HG03460 (cell line): ENCODE measurements at regions not wholly inside any gene's neighbourhood (a gene's known extent, or its start where the extent isn't known, plus 50 kb on each side); places are given as distances from the start of the nearest gene placed in this dataset.
"Not testable (repeated sequence)": the region's sequence is repeated elsewhere in the genome, so short reads cannot be mapped to it uniquely, and the experiment has no call there.

Experiments used
- ATAC-seq: cut with Tn5 transposase; IDR thresholded peaks from one replicate; pipeline ENCODE4 v1.9.1; 2021; ENCODE audit not compliant: unreplicated experiment

DNA sequence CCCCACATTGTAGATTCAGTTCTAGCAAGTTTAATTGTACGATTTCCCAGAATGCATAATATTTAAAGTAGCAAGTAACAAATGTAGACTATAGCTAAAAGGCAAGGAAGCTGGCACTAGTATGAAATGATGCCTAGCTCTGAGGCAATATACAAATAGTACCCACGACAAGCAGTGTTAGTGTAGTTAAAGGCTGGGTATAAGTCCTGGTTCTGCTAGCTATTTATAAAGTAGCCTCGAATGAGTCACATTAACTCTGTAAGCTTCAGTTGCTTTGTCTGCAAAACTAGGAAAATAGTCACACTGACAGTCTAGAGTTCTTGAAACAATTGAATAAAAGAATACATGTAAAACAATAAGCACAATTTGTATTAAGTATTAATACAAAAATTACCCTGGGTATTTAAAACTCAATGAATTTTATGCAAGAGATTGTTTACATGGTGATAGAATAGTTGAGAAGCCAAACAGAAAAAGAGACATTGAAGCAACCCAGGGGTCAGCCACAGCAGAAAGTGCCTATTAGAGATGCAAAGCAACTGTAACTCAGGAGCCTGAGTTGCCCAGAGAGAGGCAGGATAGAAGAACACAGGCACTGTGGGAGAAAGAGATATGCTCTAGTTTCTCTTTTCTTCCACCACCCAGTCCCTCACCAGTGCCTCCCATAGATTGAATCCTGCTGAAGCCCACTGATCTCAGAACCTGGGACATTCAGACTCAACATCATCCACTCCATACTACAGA lies 949.0 kb downstream of the C4orf33 start:
- no peak for ATAC-seq

DNA sequence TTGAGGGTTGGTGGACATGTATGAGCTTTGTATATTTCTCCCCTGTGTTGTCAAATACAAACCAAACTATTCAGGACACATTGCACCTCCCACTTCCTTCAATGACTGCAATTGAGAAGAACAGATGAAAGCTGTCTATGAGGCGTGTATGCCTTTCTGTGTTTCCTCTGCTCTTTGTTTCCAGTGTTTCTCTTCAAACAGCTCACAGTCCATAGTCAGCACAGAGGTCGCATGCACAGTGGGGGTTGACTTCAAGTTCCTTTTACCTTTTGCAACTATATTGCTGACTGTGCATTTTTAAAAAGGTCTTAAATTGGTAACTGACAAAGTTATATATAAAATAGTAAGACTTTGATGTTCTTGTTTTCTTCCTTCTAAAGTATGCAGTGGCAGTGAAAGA lies 957.8 kb downstream of the C4orf33 start:
- no peak for ATAC-seq

DNA sequence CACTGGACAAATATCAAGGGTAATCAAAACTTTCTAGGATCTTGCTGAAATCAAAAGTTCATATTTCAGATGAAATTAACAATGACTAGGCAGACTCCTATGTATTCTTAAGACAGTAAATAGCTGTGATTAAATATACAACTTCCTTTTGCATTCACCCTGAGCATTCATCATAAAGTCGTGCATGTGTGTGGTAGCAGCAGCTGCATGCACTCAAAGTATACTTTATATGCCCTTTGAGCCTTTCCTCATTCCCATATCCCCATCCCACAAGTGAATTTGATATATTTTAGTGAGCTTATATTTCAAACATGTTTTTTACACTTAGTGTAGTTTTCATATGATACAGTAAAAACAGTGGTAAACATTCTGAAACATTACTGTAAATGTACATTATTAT lies 959.0 kb downstream of the C4orf33 start:
- no peak for ATAC-seq

DNA sequence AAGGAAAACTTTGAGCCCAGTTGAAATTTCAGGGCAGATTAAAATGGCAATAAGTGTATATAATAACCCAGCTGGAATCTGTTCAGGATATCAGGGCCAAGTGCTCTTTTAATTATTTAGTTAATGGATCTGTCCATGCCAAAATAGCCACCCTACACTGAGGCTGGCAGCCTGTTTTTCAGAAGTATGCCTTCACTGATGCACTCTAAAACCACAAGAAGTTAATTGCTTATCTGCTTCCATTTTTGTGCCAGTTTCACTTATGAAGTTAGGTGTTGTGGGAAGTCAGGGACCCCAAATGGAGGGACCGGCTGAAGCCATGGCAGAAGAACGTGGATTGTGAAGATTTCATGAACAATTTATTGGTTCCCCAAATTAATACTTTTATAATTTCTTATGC lies 960.3 kb downstream of the C4orf33 start:
- ATAC-seq: no peak

DNA sequence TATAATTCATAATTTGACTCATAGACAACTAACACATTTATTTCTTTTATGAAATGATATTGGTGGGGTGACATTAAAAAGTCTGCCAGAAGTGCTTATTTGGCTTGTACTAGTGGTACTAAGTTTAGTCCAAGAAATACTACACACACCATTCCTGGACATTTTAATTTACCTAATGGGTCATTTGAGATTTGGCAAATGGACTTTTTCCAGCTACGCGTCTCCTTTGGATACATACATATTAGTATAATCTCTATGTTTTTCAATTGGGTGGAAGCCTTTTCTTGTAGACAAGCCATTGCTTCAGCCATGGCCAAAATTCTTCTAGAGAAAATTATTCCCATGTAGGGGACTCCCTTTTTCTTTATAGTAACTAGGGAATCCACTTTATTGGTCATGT lies 968.5 kb downstream of the C4orf33 start:
- ATAC-seq: no peak

DNA sequence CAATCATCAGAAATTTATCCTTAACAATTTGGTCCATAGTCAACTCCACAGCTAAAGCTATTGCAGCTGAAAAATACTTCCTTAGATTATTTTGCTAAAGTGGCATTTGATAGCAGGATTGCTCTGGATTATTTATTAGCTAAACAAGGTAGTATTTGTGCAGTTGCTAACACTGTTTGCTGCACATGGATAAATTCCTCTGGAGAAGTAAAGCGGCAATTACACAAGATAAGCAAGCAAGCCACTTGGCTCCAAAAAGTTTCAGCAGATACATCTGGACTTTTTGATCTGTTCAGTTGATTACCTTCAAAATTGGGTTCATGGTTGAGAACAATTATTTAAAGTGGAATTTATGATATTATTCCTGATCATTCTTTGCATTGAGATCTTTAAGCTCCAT lies 971.5 kb downstream of the C4orf33 start:
- ATAC-seq: no peak

DNA sequence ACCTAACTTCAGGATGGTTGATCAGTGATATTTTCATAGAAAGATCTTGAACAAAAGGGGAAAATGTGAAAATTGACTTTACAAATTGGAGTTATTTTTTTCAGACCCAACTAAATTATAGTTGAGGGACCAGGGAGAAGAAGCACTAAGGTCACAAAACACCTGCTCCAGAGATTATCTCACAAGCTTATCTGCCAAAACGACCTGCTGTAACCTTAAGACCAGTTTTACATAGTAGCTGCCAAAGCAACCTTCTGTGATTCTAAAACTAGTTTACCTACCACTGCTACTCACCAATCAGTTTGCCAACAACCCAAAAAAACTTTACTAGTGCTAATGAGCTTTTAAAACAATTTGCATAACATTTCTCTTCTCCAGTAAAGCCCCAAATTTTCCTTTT lies 972.1 kb downstream of the C4orf33 start:
- ATAC-seq: no peak

DNA sequence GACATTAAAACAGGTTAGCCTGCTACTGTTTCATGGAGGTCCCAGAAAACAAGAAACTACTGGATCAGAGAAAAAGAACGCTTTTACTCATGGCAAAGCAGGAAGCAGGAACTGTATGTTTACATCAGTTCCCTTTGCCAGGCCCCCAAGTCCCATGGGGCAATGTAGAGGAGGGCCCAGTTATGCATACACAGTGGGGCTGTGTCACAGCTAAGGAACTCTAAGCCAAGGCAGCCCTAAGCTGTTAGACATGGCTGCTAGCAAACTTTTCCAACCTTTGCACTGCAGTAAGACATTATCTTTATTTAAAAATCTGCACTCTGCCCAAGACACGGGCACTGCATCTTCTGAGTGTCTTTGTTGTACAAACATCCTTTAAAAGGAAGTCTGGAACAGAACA lies 975.8 kb downstream of the C4orf33 start:
- no peak for ATAC-seq

DNA sequence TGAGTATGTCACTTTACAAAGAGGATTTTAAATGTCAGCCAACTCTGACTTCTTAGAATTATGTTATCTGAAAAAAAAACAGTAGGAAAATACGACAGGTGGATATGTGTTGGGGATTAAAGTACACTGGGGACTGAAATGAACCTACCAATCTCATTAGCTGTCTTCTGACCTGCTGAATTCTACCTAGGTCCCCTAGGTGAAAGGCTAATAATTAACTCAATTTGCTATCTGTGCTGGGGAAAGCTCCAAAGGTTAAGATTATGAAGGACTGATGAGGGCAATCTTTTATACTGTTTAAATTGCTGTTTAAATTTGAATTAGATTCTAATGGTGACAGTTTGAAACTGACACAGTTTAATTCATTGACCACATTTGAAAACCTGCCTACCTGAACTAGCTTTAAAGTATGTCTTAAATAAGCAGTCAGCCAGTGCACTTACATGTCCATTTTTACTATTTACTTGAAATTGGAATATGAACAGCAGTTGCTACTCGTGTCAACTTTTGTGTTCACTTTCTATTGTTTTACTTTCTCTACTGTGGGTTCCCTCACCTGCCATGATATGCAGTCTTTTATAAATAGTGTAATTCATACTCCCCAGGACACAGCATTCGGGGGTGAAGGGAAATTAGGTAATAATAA lies 977.3 kb downstream of the C4orf33 start:
- no peak for ATAC-seq

DNA sequence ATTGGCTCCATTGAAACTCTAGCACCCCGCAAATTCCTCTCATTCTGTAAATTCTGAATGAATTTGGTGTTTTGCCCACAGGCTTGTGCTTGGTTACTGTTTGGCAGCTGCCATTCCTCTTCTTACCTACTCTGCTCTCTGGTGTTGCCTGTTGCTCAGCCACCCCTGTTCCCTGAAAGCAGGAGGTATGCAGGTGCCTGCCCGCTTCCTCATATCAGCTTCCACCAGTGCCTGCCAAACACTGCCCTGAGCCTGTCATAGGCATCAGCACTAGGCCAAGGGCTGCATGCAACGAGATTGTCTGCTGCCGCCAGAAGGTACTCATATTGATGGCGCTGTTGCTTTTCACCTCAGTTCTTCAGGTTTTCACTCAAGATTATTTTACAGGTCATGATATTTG lies 978.1 kb downstream of the C4orf33 start:
- ATAC-seq: no peak

DNA sequence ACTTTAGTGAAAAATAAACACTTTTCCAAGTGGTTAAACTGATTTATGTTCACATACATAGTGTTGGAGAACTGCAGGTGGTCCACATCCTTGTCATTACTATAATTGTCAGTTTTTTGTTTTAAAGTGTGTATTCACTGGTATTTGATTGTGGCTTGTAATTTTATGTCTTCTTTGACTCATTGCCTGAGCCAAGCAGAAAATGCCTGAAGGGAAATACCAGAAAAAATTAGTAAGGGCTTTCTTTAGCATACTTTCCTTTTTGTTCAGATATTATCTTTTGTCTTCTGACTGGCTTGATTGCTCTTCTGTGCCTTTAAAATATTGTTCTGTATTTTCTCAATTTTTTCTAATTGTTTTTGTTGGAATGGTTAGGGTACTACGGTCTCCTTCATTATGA lies 981.3 kb downstream of the C4orf33 start:
- no peak for ATAC-seq

DNA sequence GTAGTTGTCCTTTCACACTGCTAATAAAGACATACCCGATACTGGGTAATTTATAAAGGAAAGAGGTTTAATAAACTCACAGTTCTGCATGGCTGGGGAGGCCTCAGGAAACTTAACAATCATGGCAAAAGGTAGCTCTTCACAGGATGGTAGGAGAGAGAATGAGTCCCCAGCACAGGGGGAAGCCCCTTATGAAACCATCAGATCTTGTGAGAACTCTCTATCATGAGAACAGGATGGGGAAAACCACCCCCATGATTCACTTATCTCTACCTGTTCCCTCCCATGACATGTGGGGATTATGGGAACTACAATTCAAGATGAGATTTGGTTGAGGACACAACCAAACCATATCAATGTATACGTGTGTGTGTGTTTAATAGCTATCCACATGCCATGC lies 983.1 kb downstream of the C4orf33 start:
- ATAC-seq: not testable (repeated sequence)

DNA sequence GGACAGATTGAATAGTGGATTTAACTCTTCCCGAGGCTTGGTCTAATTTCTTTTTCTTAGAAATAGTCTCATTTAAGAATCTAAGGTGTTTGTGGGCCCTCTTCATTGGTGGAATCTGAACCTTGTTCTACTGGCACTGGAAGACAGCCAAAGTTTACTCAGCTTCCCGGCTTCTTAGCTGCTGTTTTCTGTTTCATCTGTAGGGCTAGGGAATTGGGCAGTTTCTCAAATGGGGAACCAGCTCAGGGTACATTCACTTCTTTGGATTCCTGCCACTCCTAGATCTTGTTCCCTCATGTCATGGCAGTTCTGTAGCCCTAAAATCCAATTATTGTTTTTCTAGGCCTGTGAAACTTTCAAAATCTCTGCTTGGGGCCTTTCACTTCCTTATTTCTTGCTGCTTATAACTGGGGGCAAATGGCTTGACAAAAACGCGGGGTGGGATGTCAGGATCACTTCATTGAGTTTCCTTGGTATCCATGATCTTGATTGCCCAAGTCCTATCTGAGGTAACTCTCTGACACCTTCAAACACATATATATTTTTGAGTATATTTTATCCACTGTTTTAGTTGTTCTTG lies 985.0 kb downstream of the C4orf33 start:
- ATAC-seq: no peak

DNA sequence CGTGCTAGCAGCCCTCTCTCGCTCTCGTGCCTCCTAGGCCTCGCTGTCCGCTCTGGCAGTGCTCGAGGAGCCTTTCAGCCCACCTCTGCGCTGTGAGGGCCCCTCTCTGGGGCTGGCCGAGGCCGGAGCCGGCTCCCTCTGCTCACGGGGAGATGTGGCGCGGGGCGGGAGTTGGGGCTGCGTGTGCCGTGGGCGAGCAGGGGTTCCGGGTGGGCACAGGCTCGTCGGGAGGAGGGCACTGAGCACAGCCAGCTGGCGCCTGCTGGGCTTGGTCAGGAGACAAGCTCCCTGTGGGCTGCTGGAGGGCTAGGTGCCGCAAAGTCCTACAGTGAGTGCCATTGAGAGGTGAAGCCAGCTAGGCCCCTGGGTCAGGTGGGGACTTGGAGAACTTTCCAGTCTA lies 994.5 kb downstream of the C4orf33 start:
- ATAC-seq: no peak

DNA sequence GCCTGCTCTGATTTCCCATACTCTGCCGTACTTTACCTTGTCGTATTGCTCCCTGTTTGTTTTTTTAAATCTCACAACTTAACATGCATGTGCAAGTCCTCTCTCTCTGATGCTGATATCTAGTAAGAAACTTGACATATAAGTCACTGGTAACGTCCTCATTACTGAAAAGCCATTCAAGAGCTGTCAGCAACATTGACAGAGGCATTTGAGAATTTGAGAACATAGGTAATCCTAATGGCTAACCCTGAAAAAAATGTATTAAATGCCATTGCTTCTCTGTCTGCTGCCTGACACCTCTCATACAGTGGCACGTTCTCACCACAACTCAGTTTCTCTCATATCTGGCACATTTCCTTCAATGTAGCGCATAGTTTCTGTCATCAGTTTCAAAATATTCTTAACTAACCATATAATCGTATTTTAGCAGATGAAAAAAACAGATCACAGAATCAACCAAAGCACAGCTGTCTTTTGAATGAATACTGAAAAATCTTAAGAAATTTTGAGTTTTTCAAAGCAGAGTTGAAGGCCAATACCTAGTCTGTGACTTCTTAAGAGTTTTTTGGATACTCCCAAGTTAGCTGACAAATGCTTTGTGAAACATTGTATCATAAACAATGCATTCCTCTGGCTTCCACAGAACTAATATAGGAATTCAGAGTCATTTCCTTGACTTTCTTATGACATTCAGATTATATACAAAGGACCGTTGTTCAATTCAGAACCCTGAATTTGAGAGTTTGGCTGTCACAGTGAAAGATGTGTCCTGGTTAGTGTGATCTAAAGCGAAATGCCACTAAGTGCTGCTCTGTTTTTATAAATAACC lies 996.4 kb downstream of the C4orf33 start:
- no peak for ATAC-seq

DNA sequence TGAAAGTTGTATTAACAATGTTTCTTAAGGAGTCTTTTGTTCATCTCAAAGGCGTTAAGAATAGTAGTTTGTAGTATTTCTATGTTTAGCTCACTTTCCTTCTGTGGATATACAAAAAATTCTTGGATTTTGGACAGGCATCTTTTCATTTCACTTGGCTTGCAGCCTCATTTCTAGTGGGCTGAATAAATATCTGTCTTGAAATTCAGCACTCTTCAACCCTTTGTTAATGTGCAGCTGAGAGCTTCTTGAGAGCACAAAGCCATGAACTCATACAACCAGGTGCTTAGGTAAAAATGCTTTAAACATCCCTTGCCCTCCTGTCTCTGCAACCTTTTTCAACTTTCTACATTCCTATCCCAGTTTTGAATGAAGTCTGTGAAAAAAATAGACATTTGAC lies 1003.2 kb downstream of the C4orf33 start:
- ATAC-seq: no peak

DNA sequence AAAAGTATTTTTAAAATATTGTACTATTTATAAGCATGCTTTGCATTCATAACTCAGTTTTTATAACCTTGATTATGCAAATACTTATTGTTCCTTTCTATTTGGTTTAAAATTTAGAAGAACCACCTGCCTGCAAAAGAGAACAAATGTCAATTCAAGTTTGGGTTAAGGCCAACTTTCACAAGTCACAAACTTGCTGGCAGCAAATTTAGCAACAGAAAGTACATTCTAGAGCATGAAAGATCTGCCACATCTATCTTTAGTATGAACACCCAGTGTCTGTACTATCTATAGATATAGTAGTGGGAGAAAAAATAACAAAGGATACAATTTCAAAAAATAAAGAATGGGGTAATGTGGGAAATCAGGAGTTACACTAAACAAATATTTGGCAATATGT lies 1014.2 kb downstream of the C4orf33 start:
- no peak for ATAC-seq

DNA sequence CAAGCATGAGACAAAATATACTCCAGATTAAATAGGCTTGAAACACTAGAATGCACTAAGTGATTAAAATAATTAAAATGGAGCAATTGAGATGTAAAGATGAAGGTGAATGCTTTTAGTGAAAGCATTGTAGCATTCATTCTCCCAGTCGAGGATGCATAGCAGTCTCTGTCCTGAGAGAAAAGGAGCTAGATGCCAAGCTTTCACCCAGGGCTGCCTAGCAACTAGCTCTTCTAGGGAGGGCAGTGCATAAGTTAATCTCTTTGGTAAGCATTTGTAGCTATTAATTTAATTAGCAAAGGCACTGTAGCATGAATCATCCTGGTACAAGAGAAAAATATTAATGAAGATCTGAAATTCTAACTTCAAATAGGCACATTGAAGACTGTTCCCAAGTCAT lies 1014.8 kb downstream of the C4orf33 start:
- no peak for ATAC-seq

DNA sequence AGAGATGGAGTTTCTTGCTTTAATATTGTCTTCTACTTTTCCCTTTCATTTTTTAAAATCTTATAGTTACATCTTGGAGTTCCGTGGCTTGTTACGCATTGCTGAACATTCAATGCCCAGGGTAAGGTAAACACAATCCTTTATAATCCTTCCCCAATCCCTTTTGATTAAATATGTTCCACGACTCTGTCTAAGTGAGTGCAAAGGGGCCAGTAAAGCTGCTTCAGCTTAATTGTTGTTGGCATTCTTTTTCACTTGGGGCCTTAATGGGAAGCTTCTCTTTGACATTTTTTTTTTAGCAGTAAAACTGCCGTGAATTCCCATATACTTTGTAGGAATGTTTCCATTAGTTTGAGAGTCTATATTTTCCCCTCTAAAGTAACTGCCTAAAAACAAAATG lies 1028.1 kb downstream of the C4orf33 start:
- no peak for ATAC-seq

DNA sequence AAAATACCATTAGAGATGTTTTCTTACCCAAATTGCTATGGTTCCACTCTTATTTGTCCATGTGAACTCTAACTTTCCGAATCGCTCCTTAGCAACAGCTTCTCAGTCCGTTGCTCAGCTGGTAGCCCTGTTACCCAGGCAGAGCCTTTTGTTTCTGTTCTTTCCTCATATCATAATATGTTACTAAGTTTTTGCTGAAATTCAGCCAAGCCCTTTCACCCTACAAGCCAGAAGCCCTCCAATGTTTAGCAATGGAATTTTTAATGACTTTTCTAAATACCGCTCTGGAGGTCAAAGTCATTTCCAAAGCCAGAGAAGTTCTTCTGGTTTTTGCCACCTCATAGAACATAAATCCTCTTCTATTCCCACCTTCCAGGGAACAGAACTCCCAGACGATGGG lies 1029.5 kb downstream of the C4orf33 start:
- no peak for ATAC-seq

DNA sequence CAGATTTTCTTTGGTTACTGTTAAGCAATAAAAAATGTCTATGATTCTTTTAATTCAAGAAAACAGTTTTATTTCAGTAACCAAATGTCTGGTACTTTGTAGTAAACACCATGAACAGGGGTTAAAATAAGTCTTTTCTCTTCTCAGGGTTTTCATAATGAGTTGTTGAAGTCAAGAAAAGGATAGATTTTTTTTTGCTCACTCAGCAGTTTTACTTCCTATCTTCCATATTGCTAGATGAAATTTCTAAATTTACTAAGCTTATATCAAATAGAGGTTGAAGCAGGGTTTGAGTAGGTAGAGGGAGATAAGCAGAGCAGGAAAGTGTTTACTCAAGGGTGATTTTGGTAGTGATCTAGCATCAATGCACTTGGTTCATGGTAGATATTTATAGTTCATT lies 1031.3 kb downstream of the C4orf33 start:
- no peak for ATAC-seq

DNA sequence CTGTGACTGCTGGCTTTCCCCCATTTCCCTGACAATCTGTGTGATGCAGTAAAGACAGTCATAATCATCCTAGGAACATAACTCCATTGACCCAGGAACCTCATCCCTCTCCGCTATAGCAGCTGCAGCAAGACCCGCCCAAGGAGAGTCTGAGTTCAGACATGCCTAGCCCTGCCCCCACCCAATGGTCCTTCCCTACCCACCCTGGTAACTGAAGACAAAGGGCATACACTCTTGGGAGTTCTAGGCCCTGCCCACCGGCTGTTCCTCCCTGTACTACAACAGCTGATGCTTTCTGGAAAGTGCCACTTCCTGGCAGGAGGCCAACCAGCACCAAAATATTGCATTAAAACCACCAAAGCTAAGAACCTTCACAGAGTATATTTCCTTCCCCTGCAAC lies 1035.6 kb downstream of the C4orf33 start:
- no peak for ATAC-seq
